NCI-H524 (cell line): ENCODE measurements at regions not wholly inside any gene's neighbourhood (a gene's known extent, or its start where the extent isn't known, plus 50 kb on each side); places are given as distances from the start of the nearest gene placed in this dataset.
"Not testable (repeated sequence)": the region's sequence is repeated elsewhere in the genome, so short reads cannot be mapped to it uniquely, and the experiment has no call there.

Experiments used
- DNase-seq, 2 experiments: peaks; one replicate each; lab custom pipeline; 2025; lab: John Stamatoyannopoulos, UW

GRCh38 chr14:66013607-66014006, 472.6 kb upstream of the CCDC196 start:
- not testable (repeated sequence) for DNase-seq

GRCh38 chr14:66015071-66015780, 470.9 kb upstream of the CCDC196 start:
- peak; percentile 69 to 93 for DNase-seq

DNA sequence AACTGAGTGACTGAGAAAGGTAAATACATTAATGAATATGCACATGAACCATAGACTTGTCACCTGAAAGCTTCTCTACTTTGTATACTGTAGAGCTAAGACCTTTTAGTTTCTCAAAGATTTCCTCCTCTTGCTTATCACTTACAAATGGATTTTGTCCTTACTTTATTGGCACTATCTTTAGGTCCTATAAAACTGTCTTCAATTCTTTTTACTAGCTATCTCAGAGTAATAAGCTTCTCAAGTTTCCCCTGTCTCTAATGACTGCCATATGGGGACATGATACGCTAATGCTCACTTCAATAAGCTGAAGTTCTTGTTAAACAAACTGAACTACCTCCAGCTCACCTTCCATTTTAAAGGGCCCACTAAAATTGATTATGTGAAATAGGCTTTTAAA, 468.2 kb upstream of the CCDC196 start:
- peak; percentile 35 to 90 for DNase-seq

DNA sequence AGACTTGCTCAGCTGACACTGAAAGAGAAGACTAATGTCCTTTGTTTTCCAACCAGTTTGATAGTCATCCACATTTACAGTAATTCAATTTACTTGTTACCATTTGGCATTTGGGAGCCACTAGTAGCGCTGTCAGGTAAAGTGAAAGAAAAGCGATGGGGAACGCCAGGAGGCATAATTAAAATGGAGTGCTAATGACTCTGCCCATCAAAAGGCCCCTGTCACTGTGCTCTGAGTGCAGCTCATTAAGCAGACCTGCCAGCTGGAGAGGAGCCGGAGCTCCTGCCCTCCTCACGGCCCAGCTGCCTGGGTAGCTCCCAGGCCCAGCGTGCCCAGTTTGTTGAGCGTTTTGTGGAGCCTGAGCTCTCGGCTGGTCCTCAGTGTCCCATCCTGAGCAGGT, 463.6 kb upstream of the CCDC196 start:
- DNase-seq = peak; percentile 58 to 85

GRCh38 chr14:66025779-66026178, 460.4 kb upstream of the CCDC196 start:
- no peak for DNase-seq

DNA sequence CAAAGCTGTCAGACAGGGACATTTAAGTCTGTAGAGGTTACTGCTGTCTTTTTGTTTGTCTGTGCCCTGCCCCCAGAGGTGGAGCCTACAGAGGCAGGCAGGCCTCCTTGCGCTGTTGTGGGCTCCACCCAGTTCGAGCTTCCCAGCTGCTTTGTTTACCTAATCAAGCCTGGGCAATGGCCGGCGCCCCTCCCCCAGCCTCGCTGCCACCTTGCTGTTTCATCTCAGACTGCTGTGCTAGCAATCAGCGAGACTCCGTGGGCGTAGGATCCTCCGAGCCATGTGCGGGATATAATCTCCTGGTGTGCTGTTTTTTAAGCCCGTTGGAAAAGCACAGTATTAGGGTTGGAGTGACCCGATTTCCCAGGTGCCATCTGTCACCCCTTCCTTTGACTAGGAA, 454.2 kb upstream of the CCDC196 start:
- not testable (repeated sequence) for DNase-seq

- no peak for DNase-seq
Measured at GRCh38 chr14:66032800-66033199, 453.4 kb upstream of the CCDC196 start.

DNA sequence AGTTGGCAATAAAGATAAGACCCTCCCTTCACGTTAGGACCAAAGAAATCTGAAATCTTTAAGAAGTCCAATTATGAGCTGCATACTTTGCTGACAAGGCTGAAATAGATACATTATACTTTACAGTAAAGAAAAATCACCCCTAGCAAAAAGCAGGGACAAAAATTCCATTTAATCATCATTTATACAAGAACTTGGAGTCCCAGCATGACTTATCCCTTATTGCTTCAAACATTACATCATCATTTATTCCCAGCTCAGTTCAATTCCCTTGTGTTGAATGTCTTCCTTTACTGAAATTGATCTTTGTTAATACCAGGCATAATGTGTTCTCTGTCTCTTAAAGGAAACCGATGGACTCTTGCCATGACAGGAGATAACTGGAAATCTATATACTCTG, 449.6 kb upstream of the CCDC196 start:
- no peak for DNase-seq

GRCh38 chr14:66037361-66037760, 448.8 kb upstream of the CCDC196 start:
- no peak for DNase-seq

GRCh38 chr14:66038212-66038611, 448.0 kb upstream of the CCDC196 start:
- no peak for DNase-seq

DNA sequence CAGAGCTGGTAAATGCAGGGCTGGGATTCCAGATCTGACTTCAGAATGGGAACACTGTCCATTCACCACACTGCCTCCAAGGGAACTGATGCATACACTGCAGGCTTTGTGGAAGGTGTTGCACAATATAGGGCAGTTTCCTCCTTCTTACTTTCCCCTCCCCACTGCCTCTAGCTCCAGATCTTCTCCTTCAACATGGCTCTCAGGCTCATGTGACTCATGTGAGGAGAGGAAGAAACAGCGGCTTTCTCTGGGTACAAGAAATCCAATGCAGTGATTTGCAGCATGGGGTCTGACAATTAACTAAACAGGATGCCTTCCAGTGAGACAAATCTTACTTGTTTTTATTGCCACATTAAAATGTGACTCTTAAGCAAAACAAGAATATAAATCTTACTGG, 447.6 kb upstream of the CCDC196 start:
- no peak for DNase-seq

- no peak for DNase-seq
Measured at GRCh38 chr14:66039495-66039894, 446.7 kb upstream of the CCDC196 start.

GRCh38 chr14:66041582-66041981, 444.6 kb upstream of the CCDC196 start:
- DNase-seq = no peak

DNA sequence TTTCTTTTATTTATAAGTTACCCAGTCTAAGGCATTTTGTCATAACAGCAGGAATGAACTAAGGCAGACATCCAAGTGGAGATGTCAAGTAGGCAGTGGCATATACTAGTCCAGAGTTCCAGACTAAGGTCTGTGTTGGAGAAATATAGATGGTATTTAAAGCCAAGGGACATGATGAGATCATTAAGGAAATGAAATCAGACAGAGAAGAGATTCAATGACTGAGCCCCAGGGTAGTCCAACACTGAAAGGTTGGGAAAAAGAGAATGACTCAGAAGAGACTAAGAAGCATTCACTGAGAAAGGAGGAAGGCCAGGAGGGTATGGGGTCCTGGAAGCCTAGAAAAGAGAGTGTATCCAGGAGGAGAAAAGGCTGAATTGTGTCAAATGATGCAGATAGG, 442.2 kb upstream of the CCDC196 start:
- DNase-seq = no peak

- DNase-seq = peak; percentile 92 to 98
Measured at GRCh38 chr14:66045572-66046021, 440.6 kb upstream of the CCDC196 start.

DNA sequence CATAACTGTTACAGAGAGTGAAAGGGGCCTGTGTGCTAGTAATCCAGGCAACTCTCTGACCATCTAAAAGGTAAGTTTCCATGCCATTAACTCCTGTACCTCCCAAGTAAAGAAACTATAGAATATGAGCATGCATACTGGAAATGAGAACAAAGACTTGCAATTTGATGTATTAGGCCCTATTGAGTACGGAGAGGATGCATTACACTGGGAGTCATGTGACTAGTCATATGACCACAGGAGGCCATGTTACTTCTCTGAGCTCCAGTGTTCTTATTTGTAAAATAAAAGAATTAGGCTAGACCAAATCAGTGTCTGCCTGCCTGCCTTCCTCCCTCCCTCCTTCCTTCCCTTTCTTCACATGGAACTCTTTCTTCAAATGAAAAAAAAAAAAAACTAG, 440.1 kb upstream of the CCDC196 start:
- peak; percentile 62 to 75 for DNase-seq

DNA sequence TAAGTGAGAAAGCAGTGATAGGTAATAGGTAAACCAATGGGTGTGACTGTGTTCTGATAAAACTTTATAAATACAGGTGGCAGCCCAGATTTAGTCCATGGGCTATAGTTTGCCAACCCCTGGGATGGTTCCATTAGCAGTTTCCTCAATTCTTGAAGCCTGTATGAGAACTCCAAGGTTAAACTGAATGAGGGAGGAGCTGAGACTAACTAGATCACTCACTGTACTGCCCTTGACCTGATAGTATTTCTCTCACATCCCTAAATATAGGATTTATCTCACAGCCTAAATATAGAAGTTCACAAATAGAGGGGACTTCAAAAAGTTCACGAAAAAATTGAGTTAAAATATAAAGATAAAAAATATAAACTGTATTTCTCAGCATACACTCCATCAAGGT, 439.6 kb upstream of the CCDC196 start:
- no peak for DNase-seq

DNA sequence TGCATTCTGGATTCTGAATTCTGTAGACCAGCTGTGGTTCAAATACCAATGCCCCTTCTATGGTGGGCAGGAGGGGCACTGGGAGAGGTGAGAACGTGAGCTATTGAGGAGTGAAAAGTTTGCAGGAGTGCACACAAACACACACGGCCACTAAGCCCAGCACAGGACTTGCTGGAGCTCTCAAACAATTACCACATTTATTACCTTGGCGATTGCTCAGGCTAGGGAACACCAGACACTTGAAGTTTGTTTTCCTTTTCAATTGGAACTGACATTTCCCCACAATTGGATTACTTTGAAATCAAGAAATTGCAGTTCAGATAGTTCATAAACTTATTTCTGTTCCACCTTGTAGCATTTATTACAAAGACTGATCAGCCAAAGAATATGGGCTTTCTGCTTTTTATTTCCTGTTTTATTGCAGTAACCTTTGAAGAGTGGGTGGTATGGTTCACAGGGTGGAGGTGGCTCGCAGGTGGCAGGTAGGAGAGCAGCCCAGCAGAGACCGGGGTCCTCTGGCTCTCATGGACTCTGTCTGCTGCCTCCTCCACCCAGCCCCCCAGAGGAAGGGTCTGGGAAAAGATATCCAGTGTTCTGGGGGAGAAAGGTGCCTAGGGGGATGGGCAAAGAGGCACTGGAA, 429.8 kb upstream of the CCDC196 start:
- DNase-seq = no peak

DNA sequence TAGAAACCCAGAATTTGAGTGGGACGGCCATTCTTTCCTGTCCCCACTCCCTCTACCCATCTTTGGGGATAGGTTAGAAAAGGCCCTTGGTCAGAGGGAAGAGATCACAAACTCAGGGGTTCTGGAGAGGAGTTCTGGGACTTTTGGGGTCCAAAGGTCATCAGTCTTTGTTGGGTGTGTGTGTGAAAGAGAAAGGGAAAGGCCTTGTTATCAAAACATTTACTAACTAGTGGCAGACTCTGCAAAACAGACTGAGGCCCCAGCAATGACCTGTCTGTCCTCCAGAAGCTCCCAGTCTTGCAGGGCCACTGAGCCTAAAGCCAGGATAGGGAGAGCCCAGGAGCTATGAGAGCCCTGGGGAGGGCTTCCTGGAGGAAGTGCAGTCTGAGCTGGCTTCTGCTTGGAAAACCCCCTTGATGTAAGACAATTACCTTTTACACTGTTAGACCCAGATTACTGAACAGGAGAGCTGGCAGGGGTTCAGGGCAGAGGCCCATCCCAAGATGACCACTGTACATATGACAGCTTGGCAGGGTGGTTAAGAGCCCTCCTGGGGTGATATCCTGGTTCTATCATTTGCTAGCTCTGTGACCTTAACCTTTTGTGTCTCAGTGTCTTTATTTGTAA, 429.1 kb upstream of the CCDC196 start:
- DNase-seq = no peak

- no peak for DNase-seq
Measured at GRCh38 chr14:66065188-66065587, 421.0 kb upstream of the CCDC196 start.

DNA sequence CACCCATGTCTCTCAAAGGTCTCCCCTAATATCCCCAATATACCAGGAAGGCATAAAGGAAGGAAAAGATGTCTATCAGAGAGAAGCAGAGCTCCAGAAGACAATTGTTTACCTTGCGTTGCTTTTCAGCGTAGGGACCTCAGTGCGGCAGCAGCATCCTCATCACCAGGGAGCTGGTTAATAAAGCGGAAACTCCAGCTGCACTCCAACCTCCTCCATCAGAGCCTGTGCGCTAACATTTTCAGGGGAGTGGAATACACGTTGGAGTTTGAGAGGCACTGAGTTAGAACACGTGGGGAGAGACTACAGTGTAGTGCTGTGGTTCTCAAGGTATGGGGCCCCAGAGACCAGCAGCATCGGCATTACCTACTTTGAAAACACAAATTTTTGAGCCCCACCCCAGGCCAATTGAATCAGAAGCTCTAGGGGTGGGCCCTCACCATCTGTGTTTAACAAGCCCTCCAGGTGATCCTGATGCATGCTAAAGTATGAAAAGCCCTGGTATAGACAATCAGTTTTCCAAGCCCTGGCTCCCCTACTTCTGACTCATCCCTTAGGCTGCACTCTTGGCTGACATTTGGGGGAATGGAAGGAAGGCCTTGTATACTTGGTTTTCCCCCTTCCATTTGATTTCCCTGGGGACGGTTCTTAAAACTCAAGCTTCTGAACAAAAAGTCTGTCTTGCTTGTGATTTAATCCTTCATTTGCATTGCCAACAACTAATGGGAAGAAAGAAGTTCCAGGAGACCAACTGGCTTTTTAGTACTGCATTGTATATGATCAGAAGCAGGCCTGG, 419.0 kb upstream of the CCDC196 start:
- DNase-seq = peak in 1 of 2 experiments; percentile 28

- DNase-seq = no peak
Measured at GRCh38 chr14:66069036-66069435, 417.1 kb upstream of the CCDC196 start.
